OCI-LY7 (cell line): ENCODE measurements at regions not wholly inside any gene's neighbourhood (a gene's known extent, or its start where the extent isn't known, plus 50 kb on each side); places are given as distances from the start of the nearest gene placed in this dataset.

Experiments used
- CTCF ChIP-seq: fragments of 200-600 bp; sonication (generic); conservative IDR thresholded peaks from 2 replicates; pipeline ENCODE4 v1.5.1; 2014; ENCODE audit warnings: mild to moderate bottlenecking, antibody characterized with exemption, low read length, moderate library complexity, mixed read lengths
- EZH2phosphoT487 ChIP-seq: fragments of 200-600 bp; sonication (generic); IDR thresholded peaks from 2 replicates; pipeline ENCODE4 v1.6.1; 2018; ENCODE audit warnings: low read depth, borderline replicate concordance, mild to moderate bottlenecking, mixed run types, antibody characterized with exemption, low read length, moderate library complexity, mixed read lengths

DNA sequence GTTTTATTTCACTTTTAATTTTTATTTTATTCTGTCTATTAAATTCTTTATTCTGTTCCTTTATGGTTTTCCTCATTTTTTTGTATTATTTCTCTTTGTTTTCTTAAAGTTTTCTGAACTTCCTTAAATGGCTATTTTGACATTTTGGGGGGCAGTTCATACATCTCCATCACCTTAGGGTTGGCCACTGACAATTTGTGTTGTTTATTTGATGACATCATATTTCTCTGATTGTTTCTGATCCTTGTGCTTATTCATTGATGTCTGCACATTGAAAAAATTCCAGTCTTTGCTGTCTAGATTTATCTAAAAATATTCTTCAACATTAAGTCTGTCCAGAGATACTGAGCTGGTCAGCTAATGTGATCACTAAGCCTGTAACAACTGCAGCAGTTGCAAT, 379.5 kb upstream of the EYS start:
- TF ChIP-seq CTCF = no peak
- no peak for TF ChIP-seq EZH2phosphoT487
